RWPE1 (cell line): ENCODE measurements at regions not wholly inside any gene's neighbourhood (a gene's known extent, or its start where the extent isn't known, plus 50 kb on each side); places are given as distances from the start of the nearest gene placed in this dataset.

Source experiments
- CTCF ChIA-PET: fragments of 350-600 bp; sonication (Branson Sonifier 250); formaldehyde crosslinking; extraction: SDS; loops from one replicate; lab custom pipeline; 2021; lab: Yijun Ruan, JAX
- POLR2A ChIA-PET: fragments of 400-600 bp; formaldehyde crosslinking; extraction: SDS; loops from one replicate; lab custom pipeline; 2020; ENCODE audit warnings: antibody characterized with exemption; ENCODE audit not compliant: low non-redundant PET; lab: Yijun Ruan, JAX
- DNase-seq: peaks from one replicate; pipeline ENCODE4 v3.0.0; 2012; ENCODE audit warnings: low spot score
- H3K27ac ChIP-seq: fragments of 450-650 bp; 2 replicates; pipeline ENCODE4 v1.5.1; 2017
- CTCF ChIP-seq: fragments of 450-650 bp; conservative IDR thresholded peaks from 2 replicates; pipeline ENCODE4 v1.5.1; 2017; ENCODE audit warnings: low read depth, mild to moderate bottlenecking

GRCh38 chr3:80050826-80051601, 283.2 kb upstream of the ROBO1 start:
- POLR2A ChIA-PET: no interaction called here

GRCh38 chr3:80043226-80043625, 275.4 kb upstream of the ROBO1 start:
- no peak for DNase-seq
- no peak for TF ChIP-seq CTCF
- ChIA-PET CTCF (interaction anchor here (0.5 kb wide), 1 partner anchor 77 kb away, joined by 4 read pairs; no protein-coding TSS in a partner anchor), POLR2A (no interaction called here)
- H3K27ac ChIP-seq: no peak overlapping the region

More at GRCh38 chr3:80050826-80051601, 283.2 kb upstream of the ROBO1 start:
- TF ChIP-seq CTCF: no peak
- DNase-seq: no peak
- no peak overlapping the region for H3K27ac ChIP-seq
- CTCF ChIA-PET: no interaction called here

GRCh38 chr3:80040067-80040466, 272.3 kb upstream of the ROBO1 start:
- no peak for DNase-seq
- no peak overlapping the region for H3K27ac ChIP-seq
- no peak for TF ChIP-seq CTCF
- ChIA-PET POLR2A (no interaction called here), CTCF (no interaction called here)

- no peak for DNase-seq
- TF ChIP-seq CTCF: no peak
- H3K27ac ChIP-seq: no peak overlapping the region
- POLR2A ChIA-PET: no interaction called here
- CTCF ChIA-PET: no interaction called here
Measured at GRCh38 chr3:80036176-80036575, 268.4 kb upstream of the ROBO1 start.

- H3K27ac ChIP-seq: no peak overlapping the region
- no peak for TF ChIP-seq CTCF
- CTCF ChIA-PET: interaction anchor here (0.6 kb wide), 1 partner anchor 38 kb away, joined by 3 read pairs; no protein-coding TSS in a partner anchor
- POLR2A ChIA-PET: no interaction called here
- DNase-seq: no peak
Measured at GRCh38 chr3:80035021-80035420, 267.2 kb upstream of the ROBO1 start.

GRCh38 chr3:80023010-80023409, 255.2 kb upstream of the ROBO1 start:
- no peak for TF ChIP-seq CTCF
- H3K27ac ChIP-seq: no peak overlapping the region
- DNase-seq: no peak
- ChIA-PET CTCF (no interaction called here), POLR2A (no interaction called here)
